ENCODE measurements at regions not wholly inside any gene's neighbourhood (a gene's known extent, or its start where the extent isn't known, plus 50 kb on each side); places are given as distances from the start of the nearest gene placed in this dataset.

GRCh38 chr11:79694368-79694767 lies 253.5 kb upstream of the TENM4 start:
- TF ChIP-seq MAFK (conservative IDR thresholded peaks at IDR 0.05 in 1 of 2, IDR thresholded peaks at IDR 0.05 in 1 of 2; ENCODE audit: low read length in 2 of 2) (no peak), TCF12 (IDR thresholded peaks at IDR 0.05) (no peak), TCF12 (CRISPR knock-in tag; IDR thresholded peaks at IDR 0.05) (no peak), MAX (IDR thresholded peaks at IDR 0.05) (no peak), CTCF (CRISPR knock-in tag; IDR thresholded peaks at IDR 0.05) (no peak), NR3C1 (CRISPR knock-in tag; IDR thresholded peaks at IDR 0.05) (no peak), POLR2A (IDR thresholded peaks at IDR 0.05; ENCODE audit: insufficient read depth in 1 of 2, low read depth in 2 of 2, low read length in 2 of 2) (no peak)
